HUDEP-2 (cell line): ENCODE measurements at regions not wholly inside any gene's neighbourhood (a gene's known extent, or its start where the extent isn't known, plus 50 kb on each side); places are given as distances from the start of the nearest gene placed in this dataset.

Experiments
- DNase-seq, 76 experiments: peaks; one replicate each; lab custom pipeline; 2025; ENCODE audit not compliant: unreplicated experiment in 76 of 76; lab: John Stamatoyannopoulos, UW

- DNase-seq = no peak
Observed at GRCh38 chr2:15701341-15701907, 109.8 kb downstream of the DDX1 start.

GRCh38 chr2:15701991-15702390, 110.3 kb downstream of the DDX1 start:
- DNase-seq = no peak

- no peak for DNase-seq
Observed at GRCh38 chr2:15702452-15702851, 110.8 kb downstream of the DDX1 start.

- DNase-seq = no peak
Observed at GRCh38 chr2:15703365-15703869, 111.7 kb downstream of the DDX1 start.

- no peak for DNase-seq
Observed at GRCh38 chr2:15704086-15704787, 112.6 kb downstream of the DDX1 start.

- no peak for DNase-seq
Observed at GRCh38 chr2:15704788-15705115, 113.1 kb downstream of the DDX1 start.

GRCh38 chr2:15705310-15705709, 113.6 kb downstream of the DDX1 start:
- DNase-seq = no peak

GRCh38 chr2:15705839-15706386, 114.2 kb downstream of the DDX1 start:
- no peak for DNase-seq

- no peak for DNase-seq
Observed at GRCh38 chr2:15706424-15706823, 114.8 kb downstream of the DDX1 start.

- no peak for DNase-seq
Observed at GRCh38 chr2:15706986-15707632, 115.4 kb downstream of the DDX1 start.

GRCh38 chr2:15708161-15708560, 116.5 kb downstream of the DDX1 start:
- DNase-seq = no peak

GRCh38 chr2:15708865-15709820, 117.5 kb downstream of the DDX1 start:
- DNase-seq = no peak

- DNase-seq = no peak
Observed at GRCh38 chr2:15711126-15711860, 119.6 kb downstream of the DDX1 start.

GRCh38 chr2:15712551-15713342, 121.1 kb downstream of the DDX1 start:
- DNase-seq = no peak

- no peak for DNase-seq
Observed at GRCh38 chr2:15713475-15713874, 121.8 kb downstream of the DDX1 start.

GRCh38 chr2:15714002-15714401, 122.3 kb downstream of the DDX1 start:
- DNase-seq = no peak

GRCh38 chr2:15714609-15715008, 122.9 kb downstream of the DDX1 start:
- no peak for DNase-seq

GRCh38 chr2:15715596-15715995, 123.9 kb downstream of the DDX1 start:
- no peak for DNase-seq
